ENCODE measurements at regions not wholly inside any gene's neighbourhood (a gene's known extent, or its start where the extent isn't known, plus 50 kb on each side); places are given as distances from the start of the nearest gene placed in this dataset.

DNA sequence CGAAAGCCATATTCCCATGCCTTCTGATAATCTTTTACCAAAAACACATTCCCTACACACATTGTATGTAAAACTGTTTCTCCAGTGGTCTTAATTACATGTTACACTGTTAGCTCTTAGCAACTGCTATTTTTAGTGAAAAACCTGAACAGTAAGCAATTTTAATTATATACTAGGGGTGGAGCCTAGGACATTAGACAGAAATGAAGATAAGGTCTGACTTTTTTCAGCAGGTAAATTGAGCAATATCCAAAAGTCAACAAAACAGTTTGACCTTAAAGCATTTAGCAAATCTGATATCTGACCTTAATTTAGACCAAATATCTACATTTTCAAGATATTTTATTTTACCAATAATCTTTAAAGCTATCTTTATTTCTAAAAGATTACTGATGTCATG is 60.2 kb downstream of the PDE6H start:
- intact Hi-C loops (cut with micrococcal nuclease; ENCODE audit: unreplicated experiment): no loop called here
- ChIA-PET POLR2A (ENCODE audit: low non-redundant PET) (no interaction called here), CTCF (no interaction called here)
- no peaks in the 10 kb centered on the region for H3K36me3 ChIP-seq (ENCODE audit: insufficient read depth, low read length, poor library complexity, severe bottlenecking)
- H3K4me1 ChIP-seq (ENCODE audit: insufficient read depth, low read length, poor library complexity, severe bottlenecking): no peaks in the 10 kb centered on the region
- DNase-seq (ENCODE audit: low spot score): no peak
- BruUV-seq (replicated peaks): no TSS peak
- H3K27ac ChIP-seq (ENCODE audit: low read depth, low read length, poor library complexity, severe bottlenecking): no peak overlapping the region
- H3K27me3 ChIP-seq (replicated peaks; ENCODE audit: insufficient read depth, low read depth, low read length, poor library complexity): no peaks in the 10 kb centered on the region
- no peaks in the 10 kb centered on the region for H3K9me3 ChIP-seq (ENCODE audit: low read depth, low read length, poor library complexity, severe bottlenecking)
- no peak overlapping the region for H3K4me3 ChIP-seq (ENCODE audit: low read depth, low read length, poor library complexity, severe bottlenecking)
- no peak for TF ChIP-seq CTCF (conservative IDR thresholded peaks at IDR 0.05; ENCODE audit: low read depth, low read length)
- no peak for TF ChIP-seq EZH2 (IDR thresholded peaks at IDR 0.05; ENCODE audit: borderline replicate concordance, low read depth, low read length, poor library complexity, severe bottlenecking)

DNA sequence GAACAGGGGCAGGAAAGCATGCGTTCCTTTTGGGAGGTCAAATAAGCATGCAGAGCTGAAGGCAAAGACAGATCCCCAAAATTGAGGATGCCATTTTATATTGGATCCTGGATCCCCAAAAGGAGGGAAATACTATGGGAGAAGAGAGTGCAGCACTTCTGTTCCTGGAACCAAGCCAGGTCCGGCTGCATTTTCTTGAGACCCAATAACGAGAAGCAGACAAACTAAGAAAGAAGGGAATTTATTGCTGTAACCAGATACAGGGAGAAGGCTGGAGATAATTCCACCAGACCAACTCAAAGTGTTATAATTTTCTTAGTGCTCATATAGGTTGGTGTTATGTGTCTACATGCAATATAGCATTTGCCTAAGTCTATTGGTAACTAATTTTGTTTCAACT is 60.8 kb downstream of the PDE6H start:
- H3K36me3 ChIP-seq (ENCODE audit: insufficient read depth, low read length, poor library complexity, severe bottlenecking): no peaks in the 10 kb centered on the region
- ChIA-PET POLR2A (ENCODE audit: low non-redundant PET) (no interaction called here), CTCF (no interaction called here)
- H3K27ac ChIP-seq (ENCODE audit: low read depth, low read length, poor library complexity, severe bottlenecking): no peak overlapping the region
- no peaks in the 10 kb centered on the region for H3K27me3 ChIP-seq (replicated peaks; ENCODE audit: insufficient read depth, low read depth, low read length, poor library complexity)
- TF ChIP-seq CTCF (conservative IDR thresholded peaks at IDR 0.05; ENCODE audit: low read depth, low read length) (no peak), EZH2 (IDR thresholded peaks at IDR 0.05; ENCODE audit: borderline replicate concordance, low read depth, low read length, poor library complexity, severe bottlenecking) (no peak)
- intact Hi-C loops (cut with micrococcal nuclease; ENCODE audit: unreplicated experiment): no loop called here
- no peaks in the 10 kb centered on the region for H3K9me3 ChIP-seq (ENCODE audit: low read depth, low read length, poor library complexity, severe bottlenecking)
- no TSS peak for BruUV-seq (replicated peaks)
- H3K4me3 ChIP-seq (ENCODE audit: low read depth, low read length, poor library complexity, severe bottlenecking): no peak overlapping the region
- no peak for DNase-seq (ENCODE audit: low spot score)
- no peaks in the 10 kb centered on the region for H3K4me1 ChIP-seq (ENCODE audit: insufficient read depth, low read length, poor library complexity, severe bottlenecking)

GRCh38 chr12:15035185-15035584 is 62.3 kb downstream of the PDE6H start:
- Histone ChIP-seq H3K4me3 (ENCODE audit: low read depth, low read length, poor library complexity, severe bottlenecking) (no peak overlapping the region), H3K9me3 (ENCODE audit: low read depth, low read length, poor library complexity, severe bottlenecking) (no peaks in the 10 kb centered on the region), H3K36me3 (ENCODE audit: insufficient read depth, low read length, poor library complexity, severe bottlenecking) (no peaks in the 10 kb centered on the region), H3K27me3 (replicated peaks; ENCODE audit: insufficient read depth, low read depth, low read length, poor library complexity) (no peaks in the 10 kb centered on the region), H3K4me1 (ENCODE audit: insufficient read depth, low read length, poor library complexity, severe bottlenecking) (no peaks in the 10 kb centered on the region), H3K27ac (ENCODE audit: low read depth, low read length, poor library complexity, severe bottlenecking) (no peak overlapping the region)
- CTCF ChIA-PET: no interaction called here
- TF ChIP-seq EZH2 (IDR thresholded peaks at IDR 0.05; ENCODE audit: borderline replicate concordance, low read depth, low read length, poor library complexity, severe bottlenecking): no peak
- TF ChIP-seq CTCF (conservative IDR thresholded peaks at IDR 0.05; ENCODE audit: low read depth, low read length): no peak
- POLR2A ChIA-PET (ENCODE audit: low non-redundant PET): no interaction called here
- no peak for DNase-seq (ENCODE audit: low spot score)
- intact Hi-C loops (cut with micrococcal nuclease; ENCODE audit: unreplicated experiment): no loop called here
- no TSS peak for BruUV-seq (replicated peaks)
